Mucosa of rectum (tissue), 2 donors: ENCODE measurements at regions not wholly inside any gene's neighbourhood (a gene's known extent, or its start where the extent isn't known, plus 50 kb on each side); places are given as distances from the start of the nearest gene placed in this dataset.

Experiments
- H3K27ac ChIP-seq, 2 donors: one replicate each; pipeline ENCODE4 v1.7.0; 2013; ENCODE audit warnings: inconsistent platforms in 2 of 2, low read depth in 2 of 2, low read length in 2 of 2
- H3K27me3 ChIP-seq, 2 donors: one replicate each; pipeline ENCODE4 v1.7.0; 2013; ENCODE audit warnings: low read length in 2 of 2; ENCODE audit not compliant: control insufficient read depth in 2 of 2, insufficient read depth in 2 of 2
- H3K36me3 ChIP-seq, 2 donors: one replicate each; pipeline ENCODE4 v1.7.0; 2013; ENCODE audit warnings: low read length in 2 of 2; ENCODE audit not compliant: control insufficient read depth in 2 of 2, insufficient read depth in 2 of 2
- H3K4me1 ChIP-seq, 2 donors: one replicate each; pipeline ENCODE4 v1.7.0; 2013; ENCODE audit warnings: low read length in 2 of 2, mild to moderate bottlenecking in 1 of 2; ENCODE audit not compliant: control insufficient read depth in 2 of 2, insufficient read depth in 2 of 2
- H3K4me3 ChIP-seq, 2 donors: one replicate each; pipeline ENCODE4 v1.7.0; 2013; ENCODE audit warnings: low read length in 2 of 2
- H3K9ac ChIP-seq, 2 donors: one replicate each; pipeline ENCODE4 v1.7.0; 2013; ENCODE audit warnings: low read length in 2 of 2, low read depth in 1 of 2, mild to moderate bottlenecking in 1 of 2
- H3K9me3 ChIP-seq, 2 donors: one replicate each; pipeline ENCODE4 v1.7.0; 2013; ENCODE audit warnings: low read length in 2 of 2; ENCODE audit not compliant: control insufficient read depth in 2 of 2
- donor health status: healthy.
- donor health status: Normal muscosa, but diverticular disease.

GRCh38 chr3:18789734-18790133 is 358.6 kb upstream of the KCNH8 start:
- no peak overlapping the region for H3K4me3 ChIP-seq
- no peaks in the 10 kb centered on the region for H3K4me1 ChIP-seq
- no peak overlapping the region for H3K27ac ChIP-seq
- no peaks in the 10 kb centered on the region for H3K9me3 ChIP-seq
- no peak overlapping the region for H3K9ac ChIP-seq
- H3K27me3 ChIP-seq: no peaks in the 10 kb centered on the region
- H3K36me3 ChIP-seq: no peaks in the 10 kb centered on the region

- H3K27ac ChIP-seq: no peak overlapping the region
- H3K9me3 ChIP-seq: no peaks in the 10 kb centered on the region
- H3K9ac ChIP-seq: no peak overlapping the region
- no peaks in the 10 kb centered on the region for H3K27me3 ChIP-seq
- H3K4me3 ChIP-seq: no peak overlapping the region
- no peaks in the 10 kb centered on the region for H3K36me3 ChIP-seq
- H3K4me1 ChIP-seq: no peaks in the 10 kb centered on the region
Measured at GRCh38 chr3:18787441-18787840, 360.9 kb upstream of the KCNH8 start.

- Histone ChIP-seq H3K4me3 (no peak overlapping the region), H3K27ac (no peak overlapping the region), H3K27me3 (no peaks in the 10 kb centered on the region), H3K9ac (no peak overlapping the region), H3K9me3 (no peaks in the 10 kb centered on the region), H3K36me3 (no peaks in the 10 kb centered on the region), H3K4me1 (no peaks in the 10 kb centered on the region)
Measured at GRCh38 chr3:18786650-18787323, 361.5 kb upstream of the KCNH8 start.

GRCh38 chr3:18782191-18782590 is 357.1 kb upstream of the SATB1 start:
- Histone ChIP-seq H3K27ac (no peak overlapping the region), H3K9ac (no peak overlapping the region), H3K36me3 (no peaks in the 10 kb centered on the region)

DNA sequence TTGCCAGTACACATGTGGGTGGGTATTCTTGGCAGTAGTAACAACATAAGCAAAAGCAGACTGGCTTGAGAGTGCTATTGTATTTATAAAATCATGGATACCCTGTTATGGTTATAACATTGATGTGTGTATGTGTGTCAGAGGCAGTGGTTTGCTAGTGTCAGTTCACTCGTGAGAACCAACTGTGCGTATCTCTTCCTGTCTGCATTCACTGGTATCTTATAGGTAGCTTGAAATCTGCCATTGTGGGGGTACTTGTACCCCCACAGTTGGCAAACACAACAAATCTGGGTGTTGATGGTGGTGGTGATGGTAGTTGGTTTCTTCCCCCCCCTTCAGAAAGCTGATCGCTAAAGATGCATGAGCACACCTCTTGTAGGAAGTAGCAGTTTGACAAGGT is 355.8 kb upstream of the SATB1 start:
- no peaks in the 10 kb centered on the region for H3K36me3 ChIP-seq
- H3K9me3 ChIP-seq: no peaks in the 10 kb centered on the region
- no peak overlapping the region for H3K9ac ChIP-seq
- H3K4me3 ChIP-seq: no peak overlapping the region
- H3K27me3 ChIP-seq: no peaks in the 10 kb centered on the region
- H3K4me1 ChIP-seq: no peaks in the 10 kb centered on the region
- H3K27ac ChIP-seq: no peak overlapping the region

More at GRCh38 chr3:18782191-18782590, 357.1 kb upstream of the SATB1 start:
- H3K4me1 ChIP-seq: no peaks in the 10 kb centered on the region
- H3K4me3 ChIP-seq: no peak overlapping the region
- H3K27me3 ChIP-seq: no peaks in the 10 kb centered on the region
- H3K9me3 ChIP-seq: no peaks in the 10 kb centered on the region

DNA sequence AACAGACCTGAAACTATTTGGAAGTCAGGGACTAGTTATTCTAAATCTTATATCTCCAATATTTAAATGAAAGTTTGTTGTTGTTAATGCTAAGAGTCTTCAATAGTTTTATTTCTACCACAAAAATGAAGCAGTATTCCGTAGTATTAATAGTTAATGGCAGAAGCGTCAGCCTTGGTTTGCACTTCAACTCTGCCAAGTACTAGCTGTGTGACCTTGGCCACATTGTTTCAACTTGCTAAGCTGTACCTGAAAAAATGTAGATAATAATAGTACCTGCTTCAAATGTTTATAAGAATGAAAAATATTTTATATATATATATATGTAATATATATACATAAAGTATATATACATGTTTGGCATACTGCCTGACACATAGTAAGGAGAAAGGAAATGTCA is 354.6 kb upstream of the SATB1 start:
- Histone ChIP-seq H3K9ac (no peak overlapping the region), H3K36me3 (no peaks in the 10 kb centered on the region), H3K9me3 (no peaks in the 10 kb centered on the region), H3K4me1 (no peaks in the 10 kb centered on the region), H3K27me3 (no peaks in the 10 kb centered on the region), H3K4me3 (no peak overlapping the region), H3K27ac (no peak overlapping the region)

GRCh38 chr3:18778598-18778997 is 353.5 kb upstream of the SATB1 start:
- H3K4me1 ChIP-seq: no peaks in the 10 kb centered on the region
- H3K36me3 ChIP-seq: no peaks in the 10 kb centered on the region
- no peaks in the 10 kb centered on the region for H3K27me3 ChIP-seq
- H3K9ac ChIP-seq: no peak overlapping the region
- no peaks in the 10 kb centered on the region for H3K9me3 ChIP-seq
- no peak overlapping the region for H3K27ac ChIP-seq
- H3K4me3 ChIP-seq: no peak overlapping the region

DNA sequence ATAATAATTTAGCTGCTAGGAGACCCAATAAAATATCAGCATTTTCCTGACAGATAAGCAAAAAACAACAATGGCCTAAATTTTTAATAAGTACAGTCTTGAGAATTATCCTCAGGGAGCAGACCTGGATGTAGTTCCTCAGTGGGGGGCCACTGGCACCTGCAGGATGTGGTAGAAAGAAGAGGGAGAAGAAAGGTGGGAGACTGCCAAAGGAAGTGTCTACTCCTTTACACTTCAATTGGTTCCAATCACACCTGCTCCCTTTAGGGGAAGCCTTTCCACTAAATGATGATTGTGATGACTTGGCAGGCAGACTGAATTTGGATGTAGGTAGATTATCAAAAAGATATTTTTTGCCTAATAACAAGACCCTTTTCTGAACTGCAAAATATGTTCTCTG is 353.0 kb upstream of the SATB1 start:
- no peak overlapping the region for H3K27ac ChIP-seq
- no peaks in the 10 kb centered on the region for H3K4me1 ChIP-seq

DNA sequence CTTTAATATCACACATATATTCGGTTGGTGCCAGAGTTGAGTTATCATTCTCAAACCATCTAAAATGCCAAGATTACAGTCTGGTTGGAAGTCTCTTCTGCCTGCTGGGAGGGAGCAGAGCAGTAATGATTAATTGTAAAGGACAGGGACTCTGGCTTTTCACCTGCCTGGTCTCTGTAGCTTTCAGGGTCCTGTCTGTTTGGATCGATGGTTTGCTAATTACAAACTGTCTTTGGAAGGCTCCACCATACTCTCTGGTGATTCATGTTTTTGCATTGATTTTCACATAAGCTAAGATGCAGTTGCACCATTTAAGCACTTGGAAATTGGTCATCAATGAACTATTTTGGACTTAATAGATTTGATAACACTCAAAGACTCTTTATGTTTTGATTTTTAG is 350.4 kb upstream of the SATB1 start:
- H3K9ac ChIP-seq: no peak overlapping the region
- H3K4me1 ChIP-seq: no peaks in the 10 kb centered on the region
- no peak overlapping the region for H3K27ac ChIP-seq
- no peaks in the 10 kb centered on the region for H3K36me3 ChIP-seq
- H3K27me3 ChIP-seq: no peaks in the 10 kb centered on the region
- H3K9me3 ChIP-seq: no peaks in the 10 kb centered on the region
- no peak overlapping the region for H3K4me3 ChIP-seq

More for the DNA sequence above, 353.0 kb upstream of the SATB1 start:
- H3K36me3 ChIP-seq: no peaks in the 10 kb centered on the region
- no peaks in the 10 kb centered on the region for H3K27me3 ChIP-seq
- H3K4me3 ChIP-seq: no peak overlapping the region
- H3K9ac ChIP-seq: no peak overlapping the region
- H3K9me3 ChIP-seq: no peaks in the 10 kb centered on the region

DNA sequence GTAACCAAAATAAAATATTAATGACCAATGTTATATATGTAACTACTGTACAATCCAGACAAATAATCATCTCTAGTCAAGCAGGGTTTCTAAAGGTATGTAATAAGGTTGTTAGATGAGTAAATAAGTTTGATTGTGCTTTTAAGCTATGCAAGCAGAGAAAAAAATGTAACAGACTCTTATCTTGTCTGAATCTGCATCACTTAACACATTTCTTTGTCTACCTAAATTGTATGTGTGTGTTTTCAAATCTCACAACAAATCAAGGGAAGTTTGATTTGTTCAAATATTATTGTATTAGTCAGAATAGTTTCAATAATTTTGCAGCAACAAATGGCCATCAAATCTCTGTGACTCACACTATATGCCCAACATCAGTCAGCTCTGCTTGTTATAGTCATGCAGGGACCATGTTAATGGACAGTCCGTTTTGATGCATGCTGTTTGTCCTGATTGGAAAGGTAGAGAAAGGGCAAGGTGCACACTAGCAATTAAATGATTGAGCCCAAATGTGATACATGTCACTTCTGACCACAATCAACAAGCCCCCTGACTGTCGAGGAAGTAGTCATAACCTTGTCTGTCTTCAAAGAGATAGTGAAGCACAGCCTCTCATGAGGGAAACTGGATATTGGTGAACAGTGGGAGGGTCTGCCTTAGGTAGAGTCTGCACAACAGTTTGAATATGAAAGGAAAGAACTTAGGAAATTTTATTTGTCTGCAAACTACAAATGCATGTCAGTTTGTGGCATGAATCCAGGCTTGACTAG is 349.4 kb upstream of the SATB1 start:
- Histone ChIP-seq H3K9me3 (no peaks in the 10 kb centered on the region), H3K4me3 (no peak overlapping the region), H3K4me1 (no peaks in the 10 kb centered on the region), H3K36me3 (no peaks in the 10 kb centered on the region), H3K27me3 (no peaks in the 10 kb centered on the region), H3K27ac (no peak overlapping the region), H3K9ac (no peak overlapping the region)
